ENCODE measurements at regions not wholly inside any gene's neighbourhood (a gene's known extent, or its start where the extent isn't known, plus 50 kb on each side); places are given as distances from the start of the nearest gene placed in this dataset.

DNA sequence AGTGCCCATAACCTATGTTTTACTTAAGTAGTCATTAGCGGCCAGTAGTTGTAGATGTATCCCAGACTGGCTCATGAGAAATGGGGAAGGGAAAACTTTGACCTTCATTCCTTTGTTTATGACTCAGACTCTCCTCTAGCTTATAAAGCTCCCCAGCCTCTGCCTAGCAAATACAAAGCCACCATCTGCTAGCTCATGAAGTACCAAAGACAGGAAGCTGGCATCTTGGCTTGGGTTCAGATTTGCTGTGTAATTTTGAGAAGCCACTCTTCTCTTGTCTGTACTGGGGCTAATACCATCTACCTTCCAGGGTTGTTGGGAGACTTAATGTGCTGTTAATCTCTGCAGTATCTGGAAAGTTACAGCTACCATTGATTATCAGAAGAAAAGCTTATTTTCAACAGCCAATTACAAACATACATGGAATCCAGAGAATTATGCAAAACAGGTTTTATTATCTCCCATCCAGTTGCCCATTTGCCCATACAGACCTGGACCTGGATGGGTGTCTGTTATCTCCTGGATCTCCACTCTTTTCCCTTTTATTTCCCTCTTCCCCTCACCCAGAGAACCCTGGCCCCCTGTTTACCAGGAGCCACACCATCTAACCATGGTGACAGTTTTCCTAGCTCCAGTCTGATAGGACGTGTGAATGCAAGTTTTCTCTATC is 153.8 kb downstream of the SEMA6D start:
- TF ChIP-seq CTCF (IDR thresholded peaks at IDR 0.05) (no peak), POLR2A (IDR thresholded peaks at IDR 0.05) (no peak), EP300 (IDR thresholded peaks at IDR 0.05) (no peak)
